ENCODE measurements at regions not wholly inside any gene's neighbourhood (a gene's known extent, or its start where the extent isn't known, plus 50 kb on each side); places are given as distances from the start of the nearest gene placed in this dataset.

GRCh38 chr5:159833088-159833487 is 83.2 kb upstream of the ADRA1B start:
- no peak for DNase-seq

- no peak for DNase-seq
Observed at GRCh38 chr5:159833846-159834245, 82.4 kb upstream of the ADRA1B start.

- no peak for DNase-seq
Observed at GRCh38 chr5:159835548-159835947, 80.7 kb upstream of the ADRA1B start.

- DNase-seq: no peak
Observed at GRCh38 chr5:159836691-159837090, 79.6 kb upstream of the ADRA1B start.

GRCh38 chr5:159837860-159838259 is 78.4 kb upstream of the ADRA1B start:
- DNase-seq: no peak

- no peak for DNase-seq
Observed at GRCh38 chr5:159838551-159839222, 77.6 kb upstream of the ADRA1B start.

GRCh38 chr5:159844267-159845121 is 71.8 kb upstream of the ADRA1B start:
- DNase-seq: no peak

GRCh38 chr5:159849437-159850083 is 66.7 kb upstream of the ADRA1B start:
- DNase-seq: no peak

GRCh38 chr5:159850160-159850559 is 66.1 kb upstream of the ADRA1B start:
- DNase-seq: no peak

- DNase-seq: no peak
Observed at GRCh38 chr5:159851053-159851452, 65.2 kb upstream of the ADRA1B start.

- DNase-seq: no peak
Observed at GRCh38 chr5:159854916-159855315, 61.4 kb upstream of the ADRA1B start.

GRCh38 chr5:159855476-159856191 is 60.6 kb upstream of the ADRA1B start:
- no peak for DNase-seq

- DNase-seq: no peak
Observed at GRCh38 chr5:159858871-159859270, 57.4 kb upstream of the ADRA1B start.

- DNase-seq: no peak
Observed at GRCh38 chr5:159861086-159861485, 55.2 kb upstream of the ADRA1B start.

GRCh38 chr5:159864885-159865691 is 51.2 kb upstream of the ADRA1B start:
- no peak for DNase-seq

GRCh38 chr5:159866093-159866492 is 50.2 kb upstream of the ADRA1B start:
- no peak for DNase-seq
